Left forelimb (tissue), 1 donor: ENCODE measurements at regions not wholly inside any gene's neighbourhood (a gene's known extent, or its start where the extent isn't known, plus 50 kb on each side); places are given as distances from the start of the nearest gene placed in this dataset.

ENCODE experiments used
- DNase-seq: peaks from one replicate; pipeline ENCODE4 v3.0.0-alpha.2; 2018; ENCODE audit warnings: low spot score

DNA sequence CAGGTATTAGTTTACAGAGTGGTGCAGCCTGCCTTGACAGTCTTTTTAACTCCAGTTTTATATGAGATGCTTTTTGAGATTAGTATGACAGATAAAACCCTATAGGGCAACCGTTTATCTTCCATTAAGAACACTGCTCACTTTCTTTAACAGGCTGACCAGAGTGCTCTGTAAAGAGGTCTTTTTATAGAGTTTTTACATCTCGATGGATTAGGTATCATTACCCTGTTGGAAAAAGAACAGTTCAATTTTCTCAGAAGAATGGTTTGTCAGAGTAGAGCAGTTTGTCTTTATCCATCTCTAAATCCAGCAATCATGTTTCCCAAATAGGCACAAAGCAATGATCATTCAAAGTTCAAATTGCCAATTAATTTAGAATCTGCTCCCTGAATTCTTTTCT is 395.2 kb upstream of the ARGLU1 start:
- no peak for DNase-seq

DNA sequence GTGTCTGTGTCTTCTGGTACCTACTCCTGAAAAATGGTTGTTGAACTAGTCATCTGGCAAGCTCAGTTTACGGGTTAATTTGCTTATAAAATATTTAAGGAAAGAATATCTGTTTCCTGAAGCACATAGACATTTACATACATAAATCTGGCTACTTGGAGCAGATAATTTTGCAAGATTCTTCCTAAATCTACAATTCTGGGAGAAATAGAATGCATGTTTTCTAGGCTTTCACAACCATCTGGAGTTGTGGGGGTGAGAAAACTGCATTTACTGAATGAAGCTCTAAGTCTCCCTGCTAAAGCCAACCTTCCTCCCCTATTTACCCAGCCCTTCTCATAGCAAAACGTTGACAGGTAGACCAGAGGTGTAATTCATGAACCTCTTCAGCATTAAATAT is 393.7 kb upstream of the ARGLU1 start:
- no peak for DNase-seq

DNA sequence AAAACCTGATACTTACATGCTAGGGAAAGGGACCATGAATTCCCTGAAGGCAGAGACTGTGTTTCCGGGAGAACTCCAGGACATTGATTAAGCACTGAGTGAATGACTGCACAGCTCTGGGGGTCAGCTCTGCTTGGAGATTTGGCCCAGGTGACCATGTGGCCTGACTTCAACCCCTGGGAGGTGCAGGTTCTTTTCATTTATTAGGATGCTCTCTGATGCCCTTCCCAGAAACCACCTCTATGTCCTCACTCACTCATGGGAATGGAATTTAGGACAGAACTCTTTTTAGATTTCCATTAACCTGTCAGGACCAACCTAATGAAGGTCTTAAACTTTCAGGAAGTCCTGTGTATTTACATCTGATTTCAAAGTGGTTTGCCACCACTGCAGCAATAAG is 393.3 kb upstream of the ARGLU1 start:
- DNase-seq, result no peak

DNA sequence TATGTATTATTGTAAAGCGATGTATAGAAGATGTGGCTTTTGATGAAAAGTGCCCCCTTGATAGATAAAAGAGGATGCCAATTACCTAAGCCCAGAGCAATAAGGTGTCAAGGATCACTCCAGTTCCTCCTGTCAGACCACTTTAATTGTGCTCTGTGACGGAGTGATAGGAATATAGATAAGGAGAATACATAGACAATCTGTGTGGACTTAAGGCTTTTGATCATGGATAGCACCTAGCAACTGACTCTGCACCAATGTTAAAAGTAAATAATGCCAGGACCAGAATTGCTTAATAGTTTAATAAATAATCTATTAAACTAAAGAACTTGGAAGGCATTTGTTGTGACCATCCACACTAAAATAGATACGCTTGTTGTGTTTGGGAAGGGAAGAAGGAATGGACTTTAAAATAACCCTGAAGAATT is 390.7 kb upstream of the ARGLU1 start:
- no peak for DNase-seq

DNA sequence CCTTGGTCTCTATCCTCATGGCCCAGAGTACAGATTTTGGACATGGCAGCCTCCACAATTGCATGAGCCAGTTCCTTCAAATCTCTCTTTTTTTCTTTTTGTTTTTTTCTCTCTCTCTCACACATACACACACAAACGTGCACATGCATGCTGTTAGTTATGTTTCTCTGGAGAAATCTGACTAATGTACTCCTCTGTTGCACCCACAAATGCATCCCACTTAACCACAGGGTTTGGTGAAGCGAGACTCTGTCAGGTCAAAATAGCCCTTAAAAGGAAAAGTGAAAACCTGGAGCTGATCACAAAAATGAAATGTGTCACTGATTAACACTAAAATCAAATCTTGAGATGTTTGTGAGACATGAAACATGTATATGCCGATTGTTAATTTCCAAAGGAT is 374.6 kb upstream of the ARGLU1 start:
- DNase-seq, result no peak

DNA sequence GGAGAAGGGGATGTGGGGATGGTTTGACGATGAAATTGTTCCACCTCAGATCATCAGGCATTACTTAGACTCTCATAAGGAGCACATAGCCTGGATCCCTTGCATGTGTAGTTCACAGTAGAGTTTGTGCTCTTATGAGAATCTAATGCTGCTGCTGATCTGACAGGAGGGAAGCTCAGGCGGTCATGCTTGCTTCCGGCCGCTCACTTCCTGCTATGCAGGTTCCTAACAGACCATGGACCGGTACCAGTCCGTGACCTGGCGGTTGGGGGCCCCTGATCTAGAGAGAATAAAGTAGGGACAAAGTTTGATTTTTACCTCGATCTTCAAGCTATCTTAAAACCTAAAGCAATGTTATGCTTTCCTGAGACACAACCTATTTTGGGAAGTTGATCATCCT is 373.8 kb upstream of the ARGLU1 start:
- DNase-seq, result no peak

DNA sequence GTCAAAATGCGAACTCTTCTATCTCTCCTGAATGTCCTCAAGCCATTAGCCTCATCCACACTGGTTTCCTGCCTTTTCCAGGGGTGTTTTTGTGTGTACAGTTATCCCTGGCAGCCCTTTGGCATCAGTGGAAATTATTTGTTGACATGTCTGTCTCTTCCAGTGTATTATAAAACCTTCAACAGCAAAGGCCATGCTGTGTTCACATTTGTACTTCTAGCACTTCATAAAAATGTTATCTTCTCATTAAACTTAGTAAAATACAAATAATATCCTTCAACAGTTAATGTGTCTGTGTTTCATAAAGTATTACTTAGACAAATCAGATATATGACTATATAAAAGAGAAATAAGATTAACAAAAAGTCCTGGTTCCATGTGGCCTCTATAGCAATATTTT is 359.5 kb upstream of the ARGLU1 start:
- DNase-seq, result no peak

DNA sequence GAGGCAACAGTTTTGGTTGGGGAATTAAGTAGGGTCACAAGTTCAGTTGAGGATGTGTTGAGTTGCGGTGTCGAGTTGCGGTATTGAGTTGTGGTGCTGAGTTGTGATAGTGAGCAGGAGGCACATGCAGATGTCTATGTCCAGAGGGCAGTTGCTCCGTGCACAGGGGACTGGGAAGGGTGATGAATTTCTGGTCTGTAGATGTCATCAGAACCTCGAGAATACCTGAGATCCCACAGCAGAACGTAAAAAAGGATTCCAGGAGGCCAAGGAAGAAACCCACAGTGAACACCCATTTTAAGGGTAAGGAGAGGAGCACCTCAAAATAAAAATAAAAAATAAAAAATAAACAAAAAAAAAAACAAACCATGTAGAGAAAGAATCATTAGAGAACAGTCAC is 354.4 kb upstream of the ARGLU1 start:
- DNase-seq, result no peak

DNA sequence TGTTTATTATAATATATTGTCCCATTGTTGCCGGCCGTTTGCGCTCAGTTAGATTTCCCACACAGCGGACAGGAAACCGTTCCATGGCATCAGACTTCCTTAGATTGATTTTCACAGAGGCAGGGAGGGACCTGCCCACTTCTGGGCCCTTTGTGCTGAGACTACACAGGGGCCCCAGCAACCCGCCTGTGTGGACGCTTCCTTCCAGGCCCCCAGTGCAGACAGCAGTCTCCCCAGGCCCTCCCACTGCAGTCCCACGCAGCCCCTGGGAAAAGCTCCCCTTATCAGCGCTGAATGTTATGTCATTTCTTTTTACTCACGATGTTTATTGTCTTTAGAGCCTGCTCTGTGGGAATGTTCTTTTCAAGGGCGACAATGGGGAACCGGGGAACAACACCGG is 351.7 kb upstream of the ARGLU1 start:
- DNase-seq, result peak; percentile 65

DNA sequence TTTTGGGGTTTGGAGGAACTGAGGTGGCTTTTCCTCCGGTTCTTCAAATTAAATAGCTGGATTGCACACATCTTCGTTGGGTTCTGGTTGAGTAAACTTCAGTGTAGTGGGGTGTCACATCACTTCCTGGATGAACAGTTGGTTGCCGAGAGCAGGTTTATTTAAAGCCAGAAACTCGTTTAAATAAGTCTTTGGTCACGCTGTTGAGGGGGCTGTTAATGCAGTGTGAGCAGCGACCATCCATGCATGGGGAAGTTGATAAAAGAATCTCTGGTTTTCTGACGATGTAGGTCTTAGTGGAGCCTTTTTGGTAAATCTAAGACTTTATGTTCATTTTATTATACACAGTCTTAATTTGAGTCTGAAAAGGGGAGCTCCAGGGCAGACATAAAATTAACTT is 351.2 kb upstream of the ARGLU1 start:
- no peak for DNase-seq

DNA sequence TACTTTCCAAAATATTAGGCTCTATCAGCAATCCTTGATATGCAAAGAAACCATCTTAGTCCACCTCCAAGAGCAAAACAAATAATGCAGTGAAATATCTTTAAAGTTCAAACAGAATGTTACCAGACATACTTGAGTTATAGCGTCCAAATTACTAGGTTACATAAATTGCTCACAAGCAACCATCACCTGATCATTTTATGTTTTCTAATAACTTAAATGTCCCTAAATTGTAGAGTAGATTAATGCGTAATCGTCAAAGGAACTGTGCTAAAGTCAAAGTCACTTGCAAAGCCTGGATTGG is 350.6 kb upstream of the ARGLU1 start:
- DNase-seq, result no peak

DNA sequence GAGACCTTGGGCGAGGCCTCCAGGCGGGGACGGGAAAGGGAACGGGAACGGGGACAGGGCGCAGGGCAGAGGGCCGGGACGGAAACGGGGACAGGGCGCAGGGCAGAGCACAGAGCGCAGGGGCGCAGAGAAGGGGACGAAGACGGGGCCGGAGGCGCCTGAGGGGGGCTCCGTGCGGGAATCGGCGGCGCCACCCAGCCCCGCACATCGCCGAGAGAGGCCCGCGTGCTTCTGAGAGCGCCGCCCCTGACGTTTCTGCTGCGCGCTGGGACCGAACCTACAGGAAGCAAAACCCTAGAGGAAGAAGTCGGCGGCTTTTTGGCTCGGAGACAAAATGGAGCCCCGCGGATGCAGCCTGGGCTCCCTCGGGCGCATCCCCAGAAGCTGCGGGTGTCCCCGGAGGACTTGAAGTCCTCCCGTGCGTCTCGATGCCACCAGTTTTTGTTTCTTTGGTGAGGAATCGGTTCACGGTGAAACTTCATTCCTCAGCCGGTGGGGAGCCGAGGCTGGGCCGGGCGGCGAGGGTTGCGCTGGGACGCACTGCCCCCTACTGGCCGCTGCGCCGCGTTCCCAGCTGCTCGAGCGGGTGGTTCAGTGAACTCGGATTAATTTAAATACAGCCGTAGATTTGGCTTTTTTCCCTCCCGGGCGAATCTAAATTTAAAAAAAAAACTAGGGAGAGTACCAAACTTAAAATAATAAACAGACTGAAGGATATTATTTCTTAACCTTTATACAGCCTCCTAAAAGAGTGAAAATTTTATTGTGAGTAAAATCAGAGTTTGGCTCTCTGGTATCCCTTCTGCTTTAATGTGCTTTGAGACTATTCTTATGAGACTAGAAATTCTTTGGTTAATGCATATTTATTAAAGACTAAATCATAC is 350.0 kb upstream of the ARGLU1 start:
- peak; percentile 93 for DNase-seq

DNA sequence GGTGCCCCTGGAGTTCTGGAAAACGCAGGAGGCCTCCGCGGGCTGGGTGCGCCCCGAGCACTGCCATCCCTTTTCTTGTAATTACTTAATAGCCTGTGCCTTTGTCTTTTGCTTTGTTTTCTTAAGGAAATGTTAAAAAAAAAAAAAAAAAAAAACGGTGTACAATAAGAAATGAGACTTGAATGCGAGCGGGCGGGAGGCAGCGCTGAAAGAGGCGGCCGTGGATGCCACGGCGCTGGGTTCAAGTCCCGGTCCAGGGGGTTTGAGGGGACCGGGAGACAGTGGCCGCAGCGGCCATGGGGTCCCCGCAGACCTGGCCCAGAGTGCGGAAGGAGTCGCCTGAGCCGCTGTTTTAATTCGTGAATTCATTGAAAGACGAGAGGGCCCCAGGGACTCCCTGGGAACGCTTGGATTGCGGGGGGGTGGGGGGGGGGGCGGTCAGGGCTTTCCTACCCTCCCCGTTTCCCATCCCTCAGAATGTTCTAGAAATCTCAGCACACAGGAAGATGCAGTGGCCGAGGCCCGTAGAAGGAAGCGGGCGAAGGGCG is 349.2 kb upstream of the ARGLU1 start:
- no peak for DNase-seq

DNA sequence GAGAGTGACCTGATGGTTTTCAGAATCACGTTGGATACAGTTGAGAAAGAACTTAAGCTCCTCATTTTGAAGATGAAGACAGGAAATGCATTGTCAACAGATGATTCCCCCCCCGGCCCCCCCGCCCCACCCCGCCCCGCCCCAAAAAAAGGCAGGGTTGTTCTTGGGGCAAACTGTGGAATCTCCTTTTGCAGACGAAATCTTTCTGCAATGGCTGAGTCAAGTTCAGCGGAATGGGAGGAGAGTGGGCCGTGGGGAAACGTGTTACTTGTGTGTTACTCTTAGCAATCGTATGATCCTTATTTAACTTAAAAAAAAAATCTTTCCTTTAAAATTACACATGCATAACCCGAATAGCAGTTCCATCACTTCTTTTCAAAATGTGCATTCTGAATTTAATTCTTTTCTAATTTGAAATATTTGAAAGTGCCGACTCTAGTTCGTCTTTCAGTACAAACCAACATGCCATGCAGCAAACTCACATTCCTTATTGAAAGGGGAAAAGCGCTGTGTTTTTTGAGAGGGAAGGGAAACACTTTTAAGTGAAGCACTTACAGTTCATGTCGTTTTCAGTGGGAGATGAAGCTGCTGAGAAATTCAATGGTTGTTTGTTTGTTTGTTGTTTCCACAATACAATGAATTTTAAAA is 348.5 kb upstream of the ARGLU1 start:
- no peak for DNase-seq

DNA sequence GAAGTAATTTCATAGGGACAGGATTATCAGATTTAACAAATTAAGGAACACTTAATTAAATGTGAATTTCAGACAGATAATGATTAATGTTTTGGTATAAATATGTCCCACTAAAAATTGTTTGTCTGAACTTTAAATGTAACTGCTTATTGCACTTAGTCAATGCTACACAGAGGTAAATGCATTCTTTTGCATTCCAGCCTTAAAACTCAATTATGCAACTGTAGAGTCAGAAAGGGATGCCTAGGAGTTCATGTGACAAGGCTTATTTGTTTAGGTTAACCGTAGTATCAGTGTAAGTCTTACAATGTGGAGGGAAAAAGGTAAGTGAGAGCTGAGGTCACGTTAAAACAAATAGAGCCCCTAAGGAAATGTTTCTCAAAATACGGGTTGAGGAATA is 347.2 kb upstream of the ARGLU1 start:
- DNase-seq, result no peak

DNA sequence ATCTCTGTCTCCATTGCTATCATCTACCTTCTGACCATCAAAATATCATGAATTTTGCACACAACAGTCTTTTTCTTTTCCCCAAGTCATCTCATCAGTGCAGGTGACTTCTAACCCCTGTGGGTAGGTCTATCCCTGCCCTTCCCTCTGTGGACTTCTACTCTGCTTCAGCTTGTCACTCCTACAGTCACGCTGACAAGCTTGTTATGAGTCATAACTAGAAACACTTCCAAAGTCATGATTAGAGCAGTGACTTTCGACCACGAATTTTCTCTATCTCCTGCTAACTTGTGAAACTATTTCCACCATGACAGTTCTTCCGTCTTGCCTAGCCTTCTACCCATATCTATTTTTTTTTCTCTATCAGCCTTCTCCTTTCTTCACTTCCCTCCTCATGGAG is 343.7 kb upstream of the ARGLU1 start:
- no peak for DNase-seq

DNA sequence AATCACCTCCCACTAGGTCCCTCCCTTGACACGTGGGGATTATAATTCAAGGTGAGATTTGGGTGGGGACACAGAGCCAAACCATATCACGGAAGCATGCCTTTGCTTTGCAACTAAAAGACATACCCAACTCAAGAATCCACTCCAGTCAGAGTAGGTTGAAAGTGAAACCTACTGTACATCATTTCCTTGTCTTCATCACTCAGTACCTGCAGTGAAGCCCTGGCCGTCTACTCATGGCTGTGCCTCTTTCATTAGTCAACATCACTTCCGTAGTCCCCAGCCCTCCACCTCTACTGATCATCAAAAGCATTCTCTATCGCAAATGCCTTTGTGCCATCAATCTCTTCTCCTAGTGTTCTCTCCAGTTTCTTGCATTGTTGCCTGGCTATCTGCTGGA is 343.1 kb upstream of the ARGLU1 start:
- DNase-seq, result no peak

DNA sequence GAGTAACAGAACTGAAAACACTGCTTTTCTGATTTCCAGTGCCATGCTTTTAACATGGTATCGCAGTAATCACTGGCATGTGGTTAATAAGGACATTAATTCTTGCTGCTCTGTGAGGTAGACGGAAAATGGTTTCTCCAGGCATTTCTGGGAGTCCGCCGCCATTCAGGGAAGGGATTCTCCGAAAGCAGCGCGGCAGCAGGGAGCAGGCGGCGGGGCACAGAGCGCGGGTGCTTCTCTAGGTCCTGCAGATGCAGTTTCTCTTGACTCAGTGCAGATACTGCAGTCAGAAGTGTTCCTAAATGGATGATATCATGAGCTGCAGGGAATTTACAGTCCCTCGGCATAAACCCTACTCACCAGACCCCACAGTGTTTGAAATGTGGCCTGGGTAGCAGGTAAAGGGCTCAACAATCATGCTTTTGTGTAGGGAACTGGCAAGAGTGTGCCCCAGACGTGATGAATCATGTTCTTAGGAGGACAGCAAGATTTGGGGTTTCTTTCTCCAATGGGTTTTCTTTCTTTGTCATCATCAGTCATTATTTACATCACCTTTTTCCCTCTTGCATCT is 338.6 kb upstream of the ARGLU1 start:
- no peak for DNase-seq

DNA sequence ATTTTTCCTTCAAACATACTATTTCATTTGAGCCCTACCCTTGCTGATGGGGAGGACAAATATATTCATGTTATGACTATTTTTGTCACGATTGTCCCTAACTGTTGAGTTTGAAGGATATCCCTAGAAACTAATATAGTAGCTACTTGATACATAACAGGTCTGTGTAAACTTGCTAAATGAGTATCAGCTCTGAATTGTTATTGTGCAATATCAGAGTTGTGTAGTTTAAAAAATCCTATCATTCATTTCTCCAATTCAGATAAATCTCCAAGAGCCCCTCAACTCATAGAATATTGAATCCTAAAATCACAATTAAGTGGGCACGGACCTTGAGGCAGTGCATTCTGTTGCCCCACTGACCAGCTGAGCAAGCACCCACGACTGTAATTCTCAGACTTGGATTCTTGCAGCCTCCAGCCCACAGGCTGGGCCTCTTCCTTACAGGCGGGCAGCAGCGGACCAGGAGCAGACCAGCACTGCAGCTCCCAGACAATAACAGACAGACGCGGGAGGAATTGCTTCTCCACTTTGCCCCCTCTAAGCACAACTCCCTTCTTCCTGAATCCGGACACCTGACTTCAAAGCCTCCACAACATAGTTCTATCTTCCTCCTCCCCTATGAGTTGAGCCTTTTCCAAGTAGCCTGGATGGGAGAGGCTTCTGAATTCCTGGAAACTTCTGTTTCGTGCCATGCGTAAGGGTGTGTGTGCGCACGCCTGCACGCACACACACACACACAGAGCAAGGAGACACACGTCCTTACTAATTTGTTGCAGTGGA is 337.6 kb upstream of the ARGLU1 start:
- DNase-seq, result no peak

DNA sequence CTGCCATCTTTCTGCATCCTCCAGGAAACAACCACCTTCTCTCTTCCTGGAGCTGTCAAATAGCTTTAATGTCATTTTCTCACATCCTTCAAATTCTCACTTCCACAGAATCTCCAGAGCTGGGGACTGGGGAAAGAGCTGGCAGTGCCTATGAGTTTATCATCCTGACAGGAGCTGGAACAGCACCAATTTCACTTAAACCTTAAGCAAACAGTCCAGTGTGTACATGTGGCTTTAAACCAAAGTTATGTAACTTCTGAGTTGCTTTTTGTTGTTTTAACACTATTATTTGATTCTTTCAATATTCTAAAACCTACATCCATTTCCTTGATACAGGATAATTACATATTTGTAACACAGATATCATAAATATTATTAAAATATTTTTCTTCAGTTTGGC is 331.5 kb upstream of the ARGLU1 start:
- DNase-seq, result no peak

DNA sequence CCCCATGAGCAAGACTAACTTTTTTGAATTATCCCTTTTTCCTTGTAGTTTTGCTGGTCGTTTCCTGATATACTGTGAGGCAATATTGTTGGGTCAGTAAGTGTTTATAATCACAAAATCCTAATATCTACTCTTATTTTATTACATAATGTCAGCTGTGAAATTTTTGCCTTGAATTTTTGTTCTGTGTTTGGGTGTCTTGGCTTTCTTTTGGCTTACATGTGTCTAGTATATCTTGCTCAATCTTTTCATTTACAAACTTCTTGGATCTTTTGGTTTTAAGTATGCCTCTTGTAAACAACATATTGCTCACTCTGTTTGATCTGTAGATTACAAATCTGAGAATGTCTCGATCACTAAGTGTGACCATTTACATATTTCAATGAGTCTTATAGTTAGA is 330.3 kb upstream of the ARGLU1 start:
- no peak for DNase-seq

DNA sequence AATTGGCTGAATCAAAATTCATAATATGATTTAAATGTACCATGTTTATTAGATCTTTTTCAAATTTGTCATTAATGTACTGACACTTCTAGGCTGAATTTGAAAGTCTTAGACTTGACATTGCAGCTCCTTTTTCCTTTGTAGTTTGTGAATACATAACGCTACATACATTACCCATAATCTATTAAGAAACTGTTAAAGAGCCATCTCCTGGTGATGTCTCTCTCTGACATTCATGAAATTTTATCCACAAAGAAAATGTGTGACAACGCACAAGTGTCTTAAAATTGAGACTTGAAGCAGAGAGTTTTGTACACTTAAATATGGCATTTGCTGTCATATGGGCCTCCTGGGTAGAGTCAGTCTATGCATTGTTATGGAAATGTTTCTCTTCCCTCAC is 320.2 kb upstream of the ARGLU1 start:
- DNase-seq, result no peak

DNA sequence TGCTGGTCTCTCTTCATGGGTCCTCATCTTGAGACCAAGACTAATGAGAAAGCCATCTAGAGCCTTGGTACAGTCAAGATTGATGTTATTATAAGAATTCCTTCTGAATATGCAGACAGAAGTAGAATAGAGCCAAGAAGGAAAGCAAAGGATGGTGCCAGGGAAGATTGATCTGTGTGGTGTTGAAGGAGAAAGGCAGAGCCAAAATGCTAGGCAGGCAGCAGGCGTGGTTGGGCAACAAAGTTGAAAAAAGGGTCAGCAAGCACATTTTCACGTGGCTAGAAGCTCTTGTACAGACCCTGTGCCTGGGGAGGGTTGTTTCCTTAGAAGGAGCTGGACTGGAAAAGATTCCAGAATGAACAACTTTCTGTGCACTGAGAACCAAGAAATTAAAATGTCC is 319.7 kb upstream of the ARGLU1 start:
- no peak for DNase-seq
